HFF-Myc (cell line): ENCODE measurements at regions not wholly inside any gene's neighbourhood (a gene's known extent, or its start where the extent isn't known, plus 50 kb on each side); places are given as distances from the start of the nearest gene placed in this dataset.
A peak's percentile ranks its signal among the peaks of the same experiment; 100 is the strongest.

Source experiments
- DNase-seq: peaks from one replicate; pipeline ENCODE4 v3.0.0-alpha.2; 2011; ENCODE audit warnings: low read depth; ENCODE audit errors: extremely low read depth
- H3K4me3 ChIP-seq: replicated peaks from 2 replicates; pipeline ENCODE4 v1.5.1; 2011; ENCODE audit warnings: low read depth, mild to moderate bottlenecking, control low read depth, low read length
- CTCF ChIP-seq: IDR thresholded peaks from 2 replicates; pipeline ENCODE4 v1.5.1; 2012; ENCODE audit warnings: mild to moderate bottlenecking, low read depth, low read length, control low read depth; ENCODE audit errors: missing control alignments

- TF ChIP-seq CTCF = no peak
- H3K4me3 ChIP-seq = no peak overlapping the region
- no peak for DNase-seq
These were observed 113.1 kb upstream of the BACH2 start for GRCh38 chr6:90409700-90410099.

- H3K4me3 ChIP-seq = no peak overlapping the region
- DNase-seq = no peak
- no peak for TF ChIP-seq CTCF
These were observed 110.3 kb upstream of the BACH2 start for GRCh38 chr6:90406957-90407356.

GRCh38 chr6:90406142-90406794 lies 109.6 kb upstream of the BACH2 start:
- TF ChIP-seq CTCF = no peak
- DNase-seq = peak; percentile 16
- H3K4me3 ChIP-seq = no peak overlapping the region

- DNase-seq = peak; percentile 35
- no peak for TF ChIP-seq CTCF
- no peak overlapping the region for H3K4me3 ChIP-seq
These were observed 107.1 kb upstream of the BACH2 start for GRCh38 chr6:90403489-90404381.

GRCh38 chr6:90402831-90403192 lies 106.2 kb upstream of the BACH2 start:
- no peak for DNase-seq
- TF ChIP-seq CTCF = no peak

GRCh38 chr6:90401933-90402830 lies 105.5 kb upstream of the BACH2 start:
- no peak overlapping the region for H3K4me3 ChIP-seq
- no peak for DNase-seq
- no peak for TF ChIP-seq CTCF

More at GRCh38 chr6:90402831-90403192, 106.2 kb upstream of the BACH2 start:
- H3K4me3 ChIP-seq = no peak overlapping the region
